Upper lobe of left lung (tissue), 6 donors: ENCODE measurements at regions not wholly inside any gene's neighbourhood (a gene's known extent, or its start where the extent isn't known, plus 50 kb on each side); places are given as distances from the start of the nearest gene placed in this dataset.

Experiments
- ATAC-seq, 2 donors: fragments of 200-7000 bp; cut with Tn5 transposase; one replicate each; pipeline ENCODE4 v1.9.1; 2022; ENCODE audit warnings: mild to moderate bottlenecking in 2 of 2, moderate library complexity in 2 of 2; ENCODE audit not compliant: low FRiP score in 2 of 2
- DNase-seq, 2 donors: peaks; one replicate each; pipeline ENCODE4 v3.0.0-alpha.2; 2019 to 2020
- H3K27ac ChIP-seq, 4 donors: fragments of 200-600 bp; sonication (generic); one replicate each; pipeline ENCODE4 v1.5.1; 2016 to 2019
- H3K27me3 ChIP-seq, 4 donors: fragments of 200-600 bp; sonication (generic); one replicate each; pipeline ENCODE4 v1.5.1; 2017 to 2019
- H3K36me3 ChIP-seq, 4 donors: fragments of 200-600 bp; sonication (generic); one replicate each; pipeline ENCODE4 v1.5.1; 2016 to 2019
- H3K4me1 ChIP-seq, 4 donors: fragments of 200-600 bp; sonication (generic); one replicate each; pipeline ENCODE4 v1.5.1; 2018 to 2019
- H3K4me3 ChIP-seq, 4 donors: fragments of 200-600 bp; sonication (generic); one replicate each; pipeline ENCODE4 v1.5.1; 2017 to 2019; ENCODE audit warnings: mild to moderate bottlenecking in 2 of 4, moderate library complexity in 1 of 4
- H3K9me3 ChIP-seq, 4 donors: fragments of 200-600 bp; sonication (generic); one replicate each; pipeline ENCODE4 v1.5.1; 2018 to 2019
- EP300 ChIP-seq, 4 donors: sonication (generic); formaldehyde crosslinking; IDR thresholded peaks; one replicate each; pipeline ENCODE4 v1.5.1; 2017; ENCODE audit warnings: antibody characterized with exemption in 4 of 4, control low read depth in 2 of 4
- POLR2A ChIP-seq, 4 donors: fragments of 450-650 bp; IDR thresholded peaks; one replicate each; pipeline ENCODE4 v1.5.1; 2016 to 2017; ENCODE audit warnings: antibody characterized with exemption in 4 of 4, mild to moderate bottlenecking in 2 of 4
- POLR2AphosphoS5 ChIP-seq, 2 donors: sonication (generic); formaldehyde crosslinking; IDR thresholded peaks; one replicate each; pipeline ENCODE4 v1.5.1; 2017; ENCODE audit warnings: antibody characterized with exemption in 2 of 2
- WGBS, 2 donors: methylation state at CpG; one replicate each; pipeline ENCODE4 v1.1.5; 2017 to 2018; 5-methylcytosine and 5-hydroxymethylcytosine counted together
- TF ChIP-seq, protein P1 (sequence below), 6 experiments: fragments of 450-650 bp in 4 of 6; fragments of 200-600 bp in 2 of 6; sonication (generic) in 2 of 6; IDR thresholded peaks; one replicate each; pipeline ENCODE4 v1.5.1; 2016 to 2019; ENCODE audit warnings: antibody characterized with exemption in 6 of 6
- donor health status: DM: no; HTN: no; CAD: no; lungs with moderate emphysema.
- donor health status: DM: no; HTN: yes; CAD: no; lungs with severe emphysema.

DNA sequence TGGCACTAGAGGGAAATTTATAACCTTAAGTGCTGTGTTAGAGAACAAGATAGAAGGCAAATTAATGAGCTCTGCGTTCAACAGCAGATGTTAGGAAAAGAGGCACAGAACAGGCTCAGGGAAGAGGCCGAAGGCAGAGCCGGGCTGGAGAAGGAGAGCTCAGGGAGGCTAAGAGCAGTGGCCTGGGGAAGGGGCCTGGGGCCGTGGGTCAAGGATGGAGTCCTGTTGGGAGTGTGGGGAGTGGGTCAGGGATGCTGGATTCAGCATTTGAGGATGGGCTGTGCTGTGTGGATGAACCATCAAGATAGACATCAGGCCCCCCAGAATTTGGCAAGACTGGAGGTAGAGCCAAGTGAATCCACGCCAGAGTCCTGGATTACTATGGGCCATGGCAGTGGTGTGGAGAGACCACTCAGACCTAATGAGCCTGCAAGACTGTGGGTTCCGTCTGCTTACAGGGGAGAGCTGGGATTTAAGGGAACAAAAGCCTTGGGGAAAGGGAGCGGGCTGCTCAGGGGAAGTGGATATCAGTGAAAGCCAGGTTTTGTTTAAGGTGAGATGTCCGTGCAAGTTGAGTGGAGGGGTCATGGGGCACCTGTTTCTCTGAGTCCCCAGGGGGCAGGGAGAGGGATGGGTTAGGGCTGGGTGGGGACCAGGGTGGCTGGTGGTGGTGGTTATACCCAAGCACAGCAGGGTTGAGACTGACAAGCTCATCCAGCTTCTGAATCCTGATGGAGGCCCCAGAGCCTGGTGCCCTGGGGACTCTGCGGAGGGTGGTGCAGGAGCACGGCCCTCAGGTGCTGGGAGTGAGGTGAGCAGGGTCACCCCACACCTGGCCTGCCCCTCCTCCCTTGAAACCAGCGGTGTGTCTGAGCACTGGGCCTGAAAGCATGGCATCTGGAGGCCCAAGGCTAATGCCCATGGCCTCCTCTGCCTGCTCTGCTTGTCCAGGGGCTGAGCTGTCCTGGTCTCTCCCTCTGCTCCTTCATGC lies 101.7 kb downstream of the BMS1 start:
- Histone ChIP-seq H3K27me3 (no peaks in the 10 kb centered on the region), H3K27ac (no peak overlapping the region), H3K4me1 (no peaks in the 10 kb centered on the region), H3K4me3 (no peak overlapping the region), H3K9me3 (peaks cover 0 to 13% (median 8%) of the 10 kb centered on the region in 4 donors), H3K36me3 (no peaks in the 10 kb centered on the region)
- DNase-seq (peak; percentile 11 to 47), ATAC-seq (no peak)
- 82 to 90% methylated on average over 8 to 11 of the region's 11 CpGs for WGBS, 2 donors
- TF ChIP-seq POLR2A (IDR thresholded peaks at IDR 0.05) (no peak), EP300 (IDR thresholded peaks at IDR 0.05) (no peak), POLR2AphosphoS5 (IDR thresholded peaks at IDR 0.05) (no peak)
- TF ChIP-seq, protein P1, sequence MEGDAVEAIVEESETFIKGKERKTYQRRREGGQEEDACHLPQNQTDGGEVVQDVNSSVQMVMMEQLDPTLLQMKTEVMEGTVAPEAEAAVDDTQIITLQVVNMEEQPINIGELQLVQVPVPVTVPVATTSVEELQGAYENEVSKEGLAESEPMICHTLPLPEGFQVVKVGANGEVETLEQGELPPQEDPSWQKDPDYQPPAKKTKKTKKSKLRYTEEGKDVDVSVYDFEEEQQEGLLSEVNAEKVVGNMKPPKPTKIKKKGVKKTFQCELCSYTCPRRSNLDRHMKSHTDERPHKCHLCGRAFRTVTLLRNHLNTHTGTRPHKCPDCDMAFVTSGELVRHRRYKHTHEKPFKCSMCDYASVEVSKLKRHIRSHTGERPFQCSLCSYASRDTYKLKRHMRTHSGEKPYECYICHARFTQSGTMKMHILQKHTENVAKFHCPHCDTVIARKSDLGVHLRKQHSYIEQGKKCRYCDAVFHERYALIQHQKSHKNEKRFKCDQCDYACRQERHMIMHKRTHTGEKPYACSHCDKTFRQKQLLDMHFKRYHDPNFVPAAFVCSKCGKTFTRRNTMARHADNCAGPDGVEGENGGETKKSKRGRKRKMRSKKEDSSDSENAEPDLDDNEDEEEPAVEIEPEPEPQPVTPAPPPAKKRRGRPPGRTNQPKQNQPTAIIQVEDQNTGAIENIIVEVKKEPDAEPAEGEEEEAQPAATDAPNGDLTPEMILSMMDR (IDR thresholded peaks at IDR 0.05): no peak

DNA sequence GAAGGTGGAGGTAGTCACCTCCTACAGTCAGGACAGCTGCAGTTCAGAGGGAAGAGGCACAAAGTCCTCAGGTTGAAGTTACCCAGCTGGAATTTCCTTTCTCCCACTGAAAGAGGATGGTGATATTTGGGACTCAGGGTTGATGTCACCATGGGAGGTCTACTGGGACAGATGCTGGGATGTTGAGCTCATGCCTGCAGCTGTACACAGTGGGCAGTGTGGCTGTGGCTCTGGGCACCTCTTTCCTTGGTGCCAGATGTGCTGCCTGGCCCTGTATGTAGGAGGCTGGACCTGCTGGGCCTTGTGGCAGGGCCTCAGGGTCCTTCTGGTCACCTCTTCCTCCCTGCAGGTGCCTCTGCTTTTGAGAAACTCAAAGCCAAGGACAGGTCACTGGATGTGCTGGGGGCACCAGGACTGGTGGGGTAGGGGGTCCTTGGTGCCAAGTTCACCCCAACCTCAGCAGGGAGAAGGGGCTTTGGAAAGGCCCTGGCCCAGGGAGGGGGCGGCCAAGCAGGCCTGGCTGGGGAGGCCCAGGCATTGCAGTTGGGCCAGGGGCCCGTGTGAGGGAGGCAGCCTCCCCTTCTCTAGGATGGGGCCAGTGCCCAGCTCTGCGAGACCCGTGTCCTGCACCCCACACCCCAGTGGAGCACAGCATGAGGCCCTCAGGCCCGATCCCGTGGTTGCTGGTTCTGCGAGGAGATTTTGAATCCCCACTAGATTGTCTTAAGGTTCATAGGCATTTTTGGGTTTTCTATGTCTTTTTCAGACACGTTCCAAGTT lies 103.1 kb downstream of the BMS1 start:
- 87 to 93% methylated on average over 4 to 6 of the region's 8 CpGs for WGBS, 2 donors
- Histone ChIP-seq H3K9me3 (peaks cover 0 to 13% (median 8%) of the 10 kb centered on the region in 4 donors), H3K27me3 (no peaks in the 10 kb centered on the region), H3K27ac (no peak overlapping the region), H3K4me1 (no peaks in the 10 kb centered on the region), H3K4me3 (no peak overlapping the region), H3K36me3 (no peaks in the 10 kb centered on the region)
- DNase-seq (peak; percentile 15 to 55), ATAC-seq (peak; percentile 19 to 22)
- TF ChIP-seq POLR2AphosphoS5 (IDR thresholded peaks at IDR 0.05) (no peak), EP300 (IDR thresholded peaks at IDR 0.05) (no peak), POLR2A (IDR thresholded peaks at IDR 0.05) (no peak)
- TF ChIP-seq, protein P1 (IDR thresholded peaks at IDR 0.05): no peak

DNA sequence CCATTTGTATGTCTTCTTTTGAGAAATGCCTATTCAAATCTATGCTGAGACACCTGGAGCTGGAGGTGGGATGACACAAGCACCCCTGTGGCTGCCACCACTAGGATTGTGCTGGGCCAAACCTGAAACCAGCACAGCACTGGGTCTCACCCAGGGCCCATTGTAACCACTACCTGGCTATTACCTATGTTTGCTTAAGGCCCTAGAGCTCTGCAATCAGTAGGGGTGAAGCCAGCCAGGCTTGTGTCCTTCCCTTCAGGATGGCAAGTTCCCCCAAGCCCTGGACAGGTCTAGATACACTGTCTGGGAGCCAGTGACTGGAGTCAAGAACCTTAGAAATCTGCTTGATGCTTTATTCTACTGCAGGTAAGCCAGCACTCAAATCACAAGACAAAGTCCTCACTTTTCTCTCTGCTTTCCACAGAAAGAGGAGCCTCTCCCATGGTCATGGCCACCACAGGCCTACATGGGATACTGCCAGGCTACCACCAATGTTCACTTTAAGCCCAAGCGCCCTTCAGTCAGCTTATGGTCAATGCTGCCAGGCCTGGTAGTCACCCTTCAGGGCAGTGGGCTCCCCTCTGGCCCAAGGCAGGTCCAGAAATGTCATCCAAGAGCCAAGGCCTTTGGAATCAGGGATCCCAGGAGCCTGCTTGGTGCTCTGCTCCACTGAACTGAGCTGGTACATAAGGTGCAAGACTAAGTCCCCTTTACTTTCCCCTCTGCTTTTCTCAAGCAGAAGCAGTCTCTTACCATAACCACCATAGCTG lies 105.3 kb downstream of the BMS1 start:
- Histone ChIP-seq H3K4me3 (no peak overlapping the region), H3K27me3 (no peaks in the 10 kb centered on the region), H3K9me3 (peaks cover 0 to under 1% (median 0%) of the 10 kb centered on the region in 4 donors), H3K27ac (no peak overlapping the region), H3K36me3 (no peaks in the 10 kb centered on the region), H3K4me1 (no peaks in the 10 kb centered on the region)
- TF ChIP-seq POLR2AphosphoS5 (IDR thresholded peaks at IDR 0.05) (no peak), EP300 (IDR thresholded peaks at IDR 0.05) (no peak), POLR2A (IDR thresholded peaks at IDR 0.05) (no peak)
- TF ChIP-seq, protein P1 (IDR thresholded peaks at IDR 0.05): no peak
- peak in 1 of 2 donors; percentile 6 for DNase-seq
- no peak for ATAC-seq
- WGBS, 2 donors: 92% methylated on average over 1 of the region's 1 CpG; no CpG with 5 or more reads in 1 of the 2 donors

DNA sequence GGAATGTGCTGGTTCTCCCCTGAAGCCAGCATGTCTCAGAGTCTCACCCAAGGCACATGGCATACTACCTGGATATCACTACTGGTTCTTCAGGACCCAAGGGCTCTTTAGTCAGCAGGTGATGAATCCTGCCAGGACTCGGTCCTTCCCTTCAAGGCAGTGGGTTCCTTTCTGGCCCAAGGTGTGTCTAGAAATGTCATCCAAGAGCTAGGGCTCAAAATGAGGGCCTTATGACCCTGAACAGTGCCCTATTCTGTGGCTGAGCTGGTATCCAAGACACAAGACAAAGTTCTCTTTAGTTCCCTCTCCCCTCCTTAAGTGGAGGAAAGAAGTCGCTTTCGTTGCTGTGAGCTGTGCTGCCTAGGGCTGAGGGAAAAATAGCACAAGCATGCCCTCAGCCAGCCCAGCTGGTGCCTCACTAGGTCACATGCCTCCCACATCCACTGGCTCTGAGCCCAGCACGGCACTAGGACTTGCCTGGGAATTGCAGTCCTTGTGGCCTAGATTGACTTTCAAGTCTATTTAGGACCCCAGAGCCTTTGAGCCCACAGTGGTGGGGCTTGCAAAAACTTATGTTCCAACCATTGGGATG lies 106.0 kb downstream of the BMS1 start:
- ATAC-seq (no peak), DNase-seq (no peak)
- no peak for TF ChIP-seq POLR2A (IDR thresholded peaks at IDR 0.05)
- TF ChIP-seq POLR2AphosphoS5 (IDR thresholded peaks at IDR 0.05): no peak
- TF ChIP-seq, protein P1 (IDR thresholded peaks at IDR 0.05): no peak
- no peak for TF ChIP-seq EP300 (IDR thresholded peaks at IDR 0.05)
- Histone ChIP-seq H3K27ac (no peak overlapping the region), H3K4me3 (no peak overlapping the region), H3K9me3 (no peaks in the 10 kb centered on the region), H3K27me3 (no peaks in the 10 kb centered on the region), H3K36me3 (no peaks in the 10 kb centered on the region), H3K4me1 (no peaks in the 10 kb centered on the region)
- 69 to 70% methylated on average over 4 of the region's 4 CpGs for WGBS, 2 donors
